A549 (cell line): ENCODE measurements at regions not wholly inside any gene's neighbourhood (a gene's known extent, or its start where the extent isn't known, plus 50 kb on each side); places are given as distances from the start of the nearest gene placed in this dataset.

Experiments used
- ATAC-seq, 2 experiments: fragments of 200-7000 bp in 1 of 2; fragments of >200 bp in 1 of 2; cut with Nextera tagmentation in 1 of 2; cut with Tn5 transposase in 1 of 2; 3 replicates each; pipeline versions ENCODE4 v1.8.0 to v1.9.1; 2018 to 2020; ENCODE audit warnings: mild to moderate bottlenecking in 1 of 2, moderate library complexity in 1 of 2
- CTCF ChIA-PET: fragments of 300-600 bp; sonication (Branson Sonifier 250); formaldehyde crosslinking; extraction: SDS; loops from one replicate; lab custom pipeline; 2021; ENCODE audit warnings: antibody characterized with exemption, inconsistent platforms; lab: Yijun Ruan, JAX
- POLR2A ChIA-PET: fragments of 350-600 bp; formaldehyde crosslinking; extraction: SDS; loops from one replicate; lab custom pipeline; 2021; ENCODE audit warnings: antibody characterized with exemption, inconsistent platforms; lab: Yijun Ruan, JAX
- DNase-seq, 2 experiments: peaks; one replicate each; pipeline versions ENCODE4 v3.0.0 to v3.0.0-alpha.2; 2011 to 2016; ENCODE audit warnings: low read depth in 1 of 2, low spot score in 1 of 2
- FAIRE-seq: peaks from 2 replicates; lab custom pipeline; 2011; peaks lifted over from hg19 to GRCh38; lab: Jason Lieb, UNC
- H3K27ac ChIP-seq, 2 experiments: fragments of >200 bp; sonication (Bioruptor Twin); formaldehyde crosslinking; 3 replicates each; pipeline ENCODE4 v1.5.1; 2016 to 2017
- H3K4me1 ChIP-seq: fragments of >200 bp; sonication (Bioruptor Twin); formaldehyde crosslinking; 3 replicates; pipeline ENCODE4 v1.6.1; 2016
- H3K4me2 ChIP-seq: fragments of >200 bp; sonication (Bioruptor Twin); formaldehyde crosslinking; 3 replicates; pipeline ENCODE4 v1.6.1; 2016
- H3K4me3 ChIP-seq: fragments of >200 bp; sonication (Bioruptor Twin); formaldehyde crosslinking; 3 replicates; pipeline ENCODE4 v1.5.1; 2016
- H3K9me3 ChIP-seq: fragments of >200 bp; sonication (Bioruptor Twin); formaldehyde crosslinking; 3 replicates; pipeline ENCODE4 v1.6.1; 2016
- ATOH8 ChIP-seq: fragments of 250-450 bp; sonication (Bioruptor Pico); IDR thresholded peaks from 2 replicates; pipeline ENCODE4 v1.5.0; 2020; ENCODE audit warnings: low read depth, mild to moderate bottlenecking, moderate library complexity
- CBX2 ChIP-seq: fragments of 200-600 bp; sonication (generic); IDR thresholded peaks from 2 replicates; pipeline ENCODE4 v1.6.1; 2016; ENCODE audit warnings: low read depth, mild to moderate bottlenecking, borderline replicate concordance
- CBX8 ChIP-seq: fragments of 200-600 bp; sonication (generic); IDR thresholded peaks from 2 replicates; pipeline ENCODE4 v1.6.1; 2016
- CHD2 ChIP-seq: fragments of 150-350 bp; IDR thresholded peaks from 2 replicates; pipeline ENCODE4 v1.6.1; 2014; ENCODE audit warnings: low read length; ENCODE audit not compliant: partially characterized antibody
- EHF ChIP-seq: fragments of 250-450 bp; sonication (Bioruptor Pico); IDR thresholded peaks from 2 replicates; pipeline ENCODE4 v1.5.0; 2020; ENCODE audit warnings: mild to moderate bottlenecking
- EHMT2 ChIP-seq: fragments of 200-600 bp; sonication (generic); IDR thresholded peaks from 2 replicates; pipeline ENCODE4 v1.6.1; 2016; ENCODE audit warnings: antibody characterized with exemption, low read depth, mild to moderate bottlenecking, moderate library complexity
- ESRRA ChIP-seq: fragments of 150-350 bp; IDR thresholded peaks from 2 replicates; pipeline ENCODE4 v1.6.1; 2014; ENCODE audit warnings: mild to moderate bottlenecking, low read length, borderline replicate concordance
- FOSB ChIP-seq: fragments of 250-450 bp; sonication (Bioruptor Pico); IDR thresholded peaks from 2 replicates; pipeline ENCODE4 v1.5.0; 2020; ENCODE audit warnings: mild to moderate bottlenecking, moderate library complexity
- FOXS1 ChIP-seq: fragments of 250-450 bp; sonication (Bioruptor Pico); IDR thresholded peaks from 2 replicates; pipeline ENCODE4 v1.5.0; 2020; ENCODE audit warnings: mild to moderate bottlenecking, moderate library complexity
- GATA3 ChIP-seq: IDR thresholded peaks from 2 replicates; pipeline ENCODE4 v1.6.1; 2012; ENCODE audit warnings: borderline replicate concordance
- HES2 ChIP-seq: fragments of >200 bp; sonication (Bioruptor Twin); formaldehyde crosslinking; IDR thresholded peaks from 2 replicates; pipeline ENCODE4 v1.6.1; 2016
- HOXA7 ChIP-seq: fragments of 250-450 bp; sonication (Bioruptor Pico); IDR thresholded peaks from 2 replicates; pipeline ENCODE4 v1.5.0; 2020; ENCODE audit warnings: mild to moderate bottlenecking, moderate library complexity
- HOXB5 ChIP-seq: fragments of 250-450 bp; sonication (Bioruptor Pico); IDR thresholded peaks from 2 replicates; pipeline ENCODE4 v1.5.0; 2020; ENCODE audit warnings: mild to moderate bottlenecking, moderate library complexity
- JUNB ChIP-seq: fragments of >200 bp; sonication (Bioruptor Twin); formaldehyde crosslinking; IDR thresholded peaks from 2 replicates; pipeline ENCODE4 v1.6.1; 2016
- KDM5A ChIP-seq: fragments of 200-600 bp; sonication (generic); IDR thresholded peaks from 2 replicates; pipeline ENCODE4 v1.6.1; 2016; ENCODE audit warnings: antibody characterized with exemption, mild to moderate bottlenecking
- MAZ ChIP-seq: fragments of 150-350 bp; IDR thresholded peaks from 2 replicates; pipeline ENCODE4 v1.6.1; 2014; ENCODE audit warnings: antibody characterized with exemption, low read depth, low read length, borderline replicate concordance
- MYC ChIP-seq: IDR thresholded peaks from 2 replicates; pipeline ENCODE4 v1.6.1; 2012; ENCODE audit warnings: mild to moderate bottlenecking, inconsistent platforms, low read length, improper control_type of control experiment, borderline replicate concordance
- NR3C1 ChIP-seq: fragments of >200 bp; sonication (Bioruptor Twin); formaldehyde crosslinking; IDR thresholded peaks from 3 replicates; pipeline ENCODE4 v1.6.1; 2017
- PHF8 ChIP-seq: fragments of 200-600 bp; sonication (generic); IDR thresholded peaks from 2 replicates; pipeline ENCODE4 v1.6.1; 2016; ENCODE audit warnings: low read depth, mild to moderate bottlenecking, antibody characterized with exemption, moderate library complexity, borderline replicate concordance
- POLR2A ChIP-seq: IDR thresholded peaks from 2 replicates; pipeline ENCODE4 v1.6.1; 2012; ENCODE audit warnings: mild to moderate bottlenecking, low read length
- POLR2AphosphoS2 ChIP-seq: conservative IDR thresholded peaks from 2 replicates; pipeline ENCODE4 v1.6.1; 2012; ENCODE audit warnings: low read length, improper control_type of control experiment, inconsistent platforms
- RAD21 ChIP-seq, 2 experiments: fragments of >200 bp in 1 of 2; sonication (Bioruptor Twin) in 1 of 2; formaldehyde crosslinking in 1 of 2; IDR thresholded peaks in 1 of 2; conservative IDR thresholded peaks in 1 of 2; 2 replicates in 1 of 2; 3 replicates in 1 of 2; pipeline ENCODE4 v1.6.1; 2012 to 2018; ENCODE audit warnings: inconsistent platforms in 1 of 2
- RCOR1 ChIP-seq: fragments of 150-350 bp; IDR thresholded peaks from 2 replicates; pipeline ENCODE4 v1.6.1; 2014; ENCODE audit warnings: antibody characterized with exemption, low read length, low read depth
- REST ChIP-seq: fragments of 200-600 bp; sonication (generic); IDR thresholded peaks from 2 replicates; pipeline ENCODE4 v1.6.1; 2016; ENCODE audit warnings: antibody characterized with exemption, mild to moderate bottlenecking, moderate library complexity
- RNF2 ChIP-seq: fragments of 200-600 bp; sonication (generic); IDR thresholded peaks from 2 replicates; pipeline ENCODE4 v1.6.1; 2016; ENCODE audit warnings: low read depth, mild to moderate bottlenecking, antibody characterized with exemption, moderate library complexity, borderline replicate concordance
- TP53 ChIP-seq: fragments of 250-450 bp; sonication (Bioruptor Pico); IDR thresholded peaks from 2 replicates; pipeline ENCODE4 v1.5.0; 2021; ENCODE audit warnings: mild to moderate bottlenecking, moderate library complexity
- ZFP36 ChIP-seq: fragments of 450-650 bp; IDR thresholded peaks from 2 replicates; pipeline ENCODE4 v1.6.1; 2014; ENCODE audit warnings: borderline replicate concordance; ENCODE audit not compliant: partially characterized antibody
- ZNF302 ChIP-seq: fragments of 250-450 bp; sonication (Bioruptor Pico); IDR thresholded peaks from 2 replicates; pipeline ENCODE4 v1.9.0; 2021; ENCODE audit warnings: inconsistent platforms, mild to moderate bottlenecking, moderate library complexity
- WGBS: methylation state at CpG from one replicate; pipeline ENCODE4 v1.1.6; 2017; ENCODE audit errors: missing lambda C conversion rate; 5-methylcytosine and 5-hydroxymethylcytosine counted together

GRCh38 chr4:14768449-14768848, 233.8 kb upstream of the CPEB2 start:
- ChIA-PET CTCF (no interaction called here), POLR2A (no interaction called here)
- Histone ChIP-seq H3K4me3 (no peak overlapping the region), H3K9me3 (0 out of 3 replicates have a peak, but pooled peaks cover 1% of the 10 kb centered on the region), H3K27ac (no peak overlapping the region), H3K4me2 (no peak overlapping the region), H3K4me1 (no peaks in the 10 kb centered on the region)
- TF ChIP-seq MYC (no peak), POLR2AphosphoS2 (no peak), CBX8 (no peak), PHF8 (no peak), NR3C1 (no peak), ZFP36 (no peak), JUNB (no peak)
- no peak for FAIRE-seq
- no peak for ATAC-seq
- no peak for DNase-seq

GRCh38 chr4:14769993-14770392, 232.3 kb upstream of the CPEB2 start:
- DNase-seq (no peak), FAIRE-seq (no peak), ATAC-seq (no peak)
- no peak for TF ChIP-seq CBX2
- TF ChIP-seq ESRRA = no peak
- TF ChIP-seq EHF (CRISPR knock-in tag) = no peak
- TF ChIP-seq TP53 = no peak
- TF ChIP-seq EHMT2 = no peak
- no peak for TF ChIP-seq RNF2
- no peak for TF ChIP-seq HOXA7 (CRISPR knock-in tag)
- CTCF ChIA-PET = no interaction called here
- POLR2A ChIA-PET = no interaction called here
- no peak overlapping the region for H3K4me3 ChIP-seq
- 0 out of 3 replicates have a peak, but pooled peaks cover 5% of the 10 kb centered on the region for H3K9me3 ChIP-seq
- H3K4me1 ChIP-seq = no peaks in the 10 kb centered on the region
- WGBS = 100% methylated on average over 1 of the region's 1 CpG
- H3K4me2 ChIP-seq = no peak overlapping the region
- no peak overlapping the region for H3K27ac ChIP-seq

- no peak for TF ChIP-seq KDM5A
- TF ChIP-seq REST = no peak
- TF ChIP-seq HOXB5 = no peak
- no peak for TF ChIP-seq POLR2A
- no peak for TF ChIP-seq CBX2
- no peak for TF ChIP-seq EHF (CRISPR knock-in tag)
- POLR2A ChIA-PET = no interaction called here
Observed at GRCh38 chr4:14771094-14771493, 231.2 kb upstream of the CPEB2 start.

GRCh38 chr4:14771504-14772175, 230.6 kb upstream of the CPEB2 start:
- 68% methylated on average over 2 of the region's 2 CpGs for WGBS
- H3K27ac ChIP-seq = no peak overlapping the region
- ATAC-seq (no peak), FAIRE-seq (no peak), DNase-seq (no peak)
- CTCF ChIA-PET = no interaction called here
- H3K4me2 ChIP-seq = no peak overlapping the region
- no peak overlapping the region for H3K4me3 ChIP-seq
- POLR2A ChIA-PET = no interaction called here
- H3K4me1 ChIP-seq = no peaks in the 10 kb centered on the region
- 0 out of 3 replicates have a peak, but pooled peaks cover 5% of the 10 kb centered on the region for H3K9me3 ChIP-seq
- TF ChIP-seq RAD21 (conservative IDR thresholded peaks at IDR 0.05 in 1 of 2, IDR thresholded peaks at IDR 0.05 in 1 of 2) (no peak), CBX8 (no peak), FOSB (CRISPR knock-in tag) (no peak), HES2 (no peak), TP53 (no peak), HOXB5 (no peak), ZNF302 (CRISPR knock-in tag) (no peak), ATOH8 (CRISPR knock-in tag) (no peak), PHF8 (no peak), FOXS1 (CRISPR knock-in tag) (no peak), MAZ (no peak), RCOR1 (no peak), POLR2AphosphoS2 (no peak), CHD2 (no peak), POLR2A (no peak), ESRRA (no peak), GATA3 (no peak)

More at GRCh38 chr4:14771094-14771493, 231.2 kb upstream of the CPEB2 start:
- CTCF ChIA-PET = no interaction called here
- ATAC-seq (no peak), DNase-seq (no peak), FAIRE-seq (no peak)
- no peak overlapping the region for H3K4me3 ChIP-seq
- WGBS = 65% methylated on average over 2 of the region's 2 CpGs
- H3K4me1 ChIP-seq = no peaks in the 10 kb centered on the region
- H3K27ac ChIP-seq = no peak overlapping the region
- no peak overlapping the region for H3K4me2 ChIP-seq
- 0 out of 3 replicates have a peak, but pooled peaks cover 5% of the 10 kb centered on the region for H3K9me3 ChIP-seq
